Adrenal gland (tissue), 9 donors: ENCODE measurements at regions not wholly inside any gene's neighbourhood (a gene's known extent, or its start where the extent isn't known, plus 50 kb on each side); places are given as distances from the start of the nearest gene placed in this dataset.

Experiments
- DNase-seq, 7 donors: peaks; one replicate each; pipeline ENCODE4 v3.0.0-alpha.2; 2019 to 2020
- H3K27ac ChIP-seq, 5 donors: fragments of 200-600 bp; sonication (generic) in 4 of 5; 1 replicate in 3 of 5; 2 replicates in 2 of 5; pipeline versions ENCODE4 v1.5.1 to v1.8.0; 2016 to 2020; ENCODE audit warnings: mild to moderate bottlenecking in 1 of 5
- H3K27me3 ChIP-seq: fragments of 200-600 bp; 2 replicates; pipeline ENCODE4 v1.8.0; 2021
- H3K36me3 ChIP-seq, 2 donors: fragments of 200-600 bp; replicated peaks in 1 of 2; 1 replicate in 1 of 2; 2 replicates in 1 of 2; pipeline versions ENCODE4 v1.5.1 to v1.8.0; 2018 to 2022
- H3K4me1 ChIP-seq, 2 donors: fragments of 200-600 bp; replicated peaks in 1 of 2; 1 replicate in 1 of 2; 2 replicates in 1 of 2; pipeline versions ENCODE4 v1.5.1 to v1.8.0; 2018 to 2021
- H3K4me3 ChIP-seq, 4 donors: fragments of 200-600 bp; sonication (generic) in 3 of 4; one replicate each; pipeline ENCODE4 v1.5.1; 2016 to 2018
- H3K9me3 ChIP-seq, 3 donors: fragments of 200-600 bp; sonication (generic) in 1 of 3; replicated peaks in 1 of 3; 1 replicate in 2 of 3; 2 replicates in 1 of 3; pipeline versions ENCODE4 v1.5.1 to v1.8.0; 2016 to 2021
- POLR2A ChIP-seq, 2 donors: fragments of 450-650 bp; IDR thresholded peaks; one replicate each; pipeline ENCODE4 v1.6.1; 2017; ENCODE audit warnings: antibody characterized with exemption in 2 of 2, mild to moderate bottlenecking in 2 of 2, moderate library complexity in 1 of 2
- WGBS, 4 donors: extraction: QIAGEN DNeasy Blood & Tissue Kit in 2 of 4; methylation state at CpG; one replicate each; pipeline versions ENCODE4 v1.1.5 to v1.1.7; 2013 to 2017; 5-methylcytosine and 5-hydroxymethylcytosine counted together
- intact Hi-C, 2 donors: fragments of 100-400 bp; cut with DNase I; formaldehyde crosslinking; loops; one replicate each; pipeline versions ENCODE4 v1.14.1 to v1.15.0; 2022 to 2023
- TF ChIP-seq, protein P1 (sequence below), 6 experiments: fragments of 450-650 bp in 4 of 6; fragments of 200-600 bp in 2 of 6; sonication (generic) in 1 of 6; IDR thresholded peaks; 1 replicate in 5 of 6; 2 replicates in 1 of 6; pipeline versions ENCODE4 v1.5.1 to v1.8.0; 2016 to 2021; ENCODE audit warnings: antibody characterized with exemption in 6 of 6, mild to moderate bottlenecking in 2 of 6, moderate library complexity in 1 of 6
- donor health status: healthy with polysubstance abuse.
- donor health status: Bipolar disorder and iron deficiency.
- donor health status: DM: yes; HTN: yes; CAD: no.
- donor health status: DM: no; HTN: no; CAD: no.
- donor health status: DM: no; HTN: no; CAD: no.

DNA sequence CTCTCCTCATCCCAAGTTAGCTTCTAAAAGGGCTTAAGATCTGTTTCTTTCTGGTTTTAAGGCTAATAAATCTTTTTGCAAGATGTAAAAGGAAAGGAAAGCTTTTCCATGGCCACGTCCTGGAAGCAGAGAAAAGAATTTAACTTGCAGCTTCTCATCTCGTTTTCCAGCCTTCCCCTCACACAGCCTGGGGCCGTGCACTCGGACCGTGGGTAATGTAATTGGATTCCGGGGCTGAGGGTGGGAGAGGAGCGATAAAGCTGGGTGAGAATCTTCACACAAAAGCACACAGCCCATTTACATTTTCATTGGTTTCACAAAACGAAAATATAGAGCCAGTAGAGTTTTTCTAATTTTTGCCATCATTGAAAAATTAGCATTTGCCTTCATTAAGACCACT lies 91.2 kb downstream of the IRX2 start:
- Histone ChIP-seq H3K27ac (no peak overlapping the region), H3K27me3 (no peaks in the 10 kb centered on the region), H3K4me3 (no peak overlapping the region), H3K9me3 (no peaks in the 10 kb centered on the region), H3K4me1 (no peaks in the 10 kb centered on the region), H3K36me3 (no peaks in the 10 kb centered on the region)
- intact Hi-C loops, result no loop called here
- DNase-seq, result no peak
- TF ChIP-seq POLR2A (IDR thresholded peaks at IDR 0.05), result no peak
- TF ChIP-seq, protein P1, sequence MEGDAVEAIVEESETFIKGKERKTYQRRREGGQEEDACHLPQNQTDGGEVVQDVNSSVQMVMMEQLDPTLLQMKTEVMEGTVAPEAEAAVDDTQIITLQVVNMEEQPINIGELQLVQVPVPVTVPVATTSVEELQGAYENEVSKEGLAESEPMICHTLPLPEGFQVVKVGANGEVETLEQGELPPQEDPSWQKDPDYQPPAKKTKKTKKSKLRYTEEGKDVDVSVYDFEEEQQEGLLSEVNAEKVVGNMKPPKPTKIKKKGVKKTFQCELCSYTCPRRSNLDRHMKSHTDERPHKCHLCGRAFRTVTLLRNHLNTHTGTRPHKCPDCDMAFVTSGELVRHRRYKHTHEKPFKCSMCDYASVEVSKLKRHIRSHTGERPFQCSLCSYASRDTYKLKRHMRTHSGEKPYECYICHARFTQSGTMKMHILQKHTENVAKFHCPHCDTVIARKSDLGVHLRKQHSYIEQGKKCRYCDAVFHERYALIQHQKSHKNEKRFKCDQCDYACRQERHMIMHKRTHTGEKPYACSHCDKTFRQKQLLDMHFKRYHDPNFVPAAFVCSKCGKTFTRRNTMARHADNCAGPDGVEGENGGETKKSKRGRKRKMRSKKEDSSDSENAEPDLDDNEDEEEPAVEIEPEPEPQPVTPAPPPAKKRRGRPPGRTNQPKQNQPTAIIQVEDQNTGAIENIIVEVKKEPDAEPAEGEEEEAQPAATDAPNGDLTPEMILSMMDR (IDR thresholded peaks at IDR 0.05), result no peak
- WGBS, 4 donors, result 8 to 17% (median 12%) methylated on average over 8 of the region's 8 CpGs

- WGBS, 4 donors, result 47 to 56% (median 49%) methylated on average over 16 to 18 of the region's 18 CpGs
- DNase-seq, result no peak
- no peak overlapping the region for H3K27ac ChIP-seq
- no peaks in the 10 kb centered on the region for H3K27me3 ChIP-seq
- no peak overlapping the region for H3K4me3 ChIP-seq
- TF ChIP-seq, protein P1 (IDR thresholded peaks at IDR 0.05), result no peak
- TF ChIP-seq POLR2A (IDR thresholded peaks at IDR 0.05), result no peak
- H3K9me3 ChIP-seq, result no peaks in the 10 kb centered on the region
- intact Hi-C loops, result no loop called here
- no peaks in the 10 kb centered on the region for H3K36me3 ChIP-seq
- H3K4me1 ChIP-seq, result no peaks in the 10 kb centered on the region
Observed at GRCh38 chr5:2658881-2659470, 92.5 kb downstream of the IRX2 start.

DNA sequence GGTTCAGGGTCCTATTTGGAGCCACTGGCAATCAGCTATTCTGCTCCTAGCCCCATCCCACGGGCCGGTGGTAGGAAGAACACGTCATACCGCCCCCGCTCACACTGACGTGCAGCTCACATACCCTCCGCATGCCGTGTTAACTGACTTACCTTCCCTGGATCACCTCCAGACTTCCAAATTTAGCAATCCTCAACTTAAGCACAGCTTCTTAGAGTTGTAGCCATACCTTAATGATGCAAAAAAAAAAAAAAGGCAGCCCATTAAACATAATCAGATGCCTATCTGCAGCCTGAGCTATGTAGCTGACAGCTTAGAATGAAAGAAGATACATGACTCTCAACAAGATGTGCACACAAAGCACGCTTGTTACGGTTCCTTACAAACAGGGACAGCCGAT lies 93.0 kb downstream of the IRX2 start:
- Histone ChIP-seq H3K36me3 (no peaks in the 10 kb centered on the region), H3K27ac (no peak overlapping the region), H3K9me3 (no peaks in the 10 kb centered on the region), H3K27me3 (no peaks in the 10 kb centered on the region), H3K4me1 (no peaks in the 10 kb centered on the region), H3K4me3 (no peak overlapping the region)
- TF ChIP-seq, protein P1 (IDR thresholded peaks at IDR 0.05), result no peak
- TF ChIP-seq POLR2A (IDR thresholded peaks at IDR 0.05), result no peak
- intact Hi-C loops, result no loop called here
- no peak for DNase-seq
- 57 to 72% (median 64%) methylated on average over 11 of the region's 11 CpGs for WGBS, 4 donors

DNA sequence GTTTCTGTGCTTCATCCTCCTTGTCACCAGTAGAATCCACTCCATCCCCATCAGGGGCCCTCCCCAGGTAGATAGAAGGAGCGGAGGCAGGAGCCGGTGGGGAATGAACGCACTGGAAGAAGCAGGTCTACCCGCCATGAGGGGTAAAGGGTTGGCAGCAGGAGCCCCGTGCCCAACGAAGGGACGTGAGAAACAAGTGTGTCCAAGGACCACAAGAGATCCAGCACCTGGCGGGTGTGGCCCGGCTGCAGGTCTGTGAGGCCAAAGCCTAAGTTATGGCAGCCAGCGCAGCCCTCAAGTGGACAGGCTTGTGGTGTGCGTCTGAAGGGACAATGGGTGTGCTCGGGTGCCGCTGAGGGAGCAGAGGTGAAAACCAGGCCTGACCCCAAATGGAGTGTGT lies 94.3 kb downstream of the IRX2 start:
- TF ChIP-seq, protein P1 (IDR thresholded peaks at IDR 0.05), result no peak
- TF ChIP-seq POLR2A (IDR thresholded peaks at IDR 0.05), result no peak
- 82 to 86% (median 84%) methylated on average over 12 to 13 of the region's 13 CpGs for WGBS, 4 donors
- H3K36me3 ChIP-seq, result no peaks in the 10 kb centered on the region
- intact Hi-C loops, result no loop called here
- DNase-seq, result no peak
- no peaks in the 10 kb centered on the region for H3K27me3 ChIP-seq
- no peak overlapping the region for H3K4me3 ChIP-seq
- no peaks in the 10 kb centered on the region for H3K4me1 ChIP-seq
- H3K27ac ChIP-seq, result no peak overlapping the region
- H3K9me3 ChIP-seq, result no peaks in the 10 kb centered on the region
